Panc1 (cell line): ENCODE measurements at regions not wholly inside any gene's neighbourhood (a gene's known extent, or its start where the extent isn't known, plus 50 kb on each side); places are given as distances from the start of the nearest gene placed in this dataset.

Experiments used
- TCF7L2 ChIP-seq: IDR thresholded peaks from 2 replicates; pipeline ENCODE4 v1.6.1; 2011; ENCODE audit warnings: mild to moderate bottlenecking, low read depth, low read length, inconsistent platforms
- TF ChIP-seq, protein P1 (sequence below): fragments of 450-650 bp; IDR thresholded peaks from 2 replicates; pipeline ENCODE4 v1.5.1; 2017; ENCODE audit warnings: mild to moderate bottlenecking

DNA sequence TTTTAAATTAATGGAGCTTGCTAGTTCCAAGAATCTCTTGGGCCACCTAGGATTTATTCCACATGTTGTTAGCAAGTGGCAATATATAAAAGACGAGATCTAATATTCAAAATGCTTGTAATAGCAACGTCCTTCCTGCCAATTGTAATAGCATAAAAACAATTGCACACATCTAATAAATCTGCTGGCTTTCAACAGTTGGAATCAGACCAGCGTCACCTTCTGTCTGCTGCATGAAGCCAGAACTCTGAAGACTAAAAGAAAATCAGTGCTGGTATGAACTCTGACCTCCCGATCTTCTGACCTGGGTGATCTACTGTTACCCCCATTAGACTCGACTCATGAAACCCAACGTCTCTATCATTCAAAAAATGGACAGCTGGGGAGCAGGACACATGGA lies 100.6 kb downstream of the DIO2 start:
- TF ChIP-seq, protein P1, sequence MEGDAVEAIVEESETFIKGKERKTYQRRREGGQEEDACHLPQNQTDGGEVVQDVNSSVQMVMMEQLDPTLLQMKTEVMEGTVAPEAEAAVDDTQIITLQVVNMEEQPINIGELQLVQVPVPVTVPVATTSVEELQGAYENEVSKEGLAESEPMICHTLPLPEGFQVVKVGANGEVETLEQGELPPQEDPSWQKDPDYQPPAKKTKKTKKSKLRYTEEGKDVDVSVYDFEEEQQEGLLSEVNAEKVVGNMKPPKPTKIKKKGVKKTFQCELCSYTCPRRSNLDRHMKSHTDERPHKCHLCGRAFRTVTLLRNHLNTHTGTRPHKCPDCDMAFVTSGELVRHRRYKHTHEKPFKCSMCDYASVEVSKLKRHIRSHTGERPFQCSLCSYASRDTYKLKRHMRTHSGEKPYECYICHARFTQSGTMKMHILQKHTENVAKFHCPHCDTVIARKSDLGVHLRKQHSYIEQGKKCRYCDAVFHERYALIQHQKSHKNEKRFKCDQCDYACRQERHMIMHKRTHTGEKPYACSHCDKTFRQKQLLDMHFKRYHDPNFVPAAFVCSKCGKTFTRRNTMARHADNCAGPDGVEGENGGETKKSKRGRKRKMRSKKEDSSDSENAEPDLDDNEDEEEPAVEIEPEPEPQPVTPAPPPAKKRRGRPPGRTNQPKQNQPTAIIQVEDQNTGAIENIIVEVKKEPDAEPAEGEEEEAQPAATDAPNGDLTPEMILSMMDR = no peak
- no peak for TF ChIP-seq TCF7L2
